Stomach (tissue), 8 donors: ENCODE measurements at regions not wholly inside any gene's neighbourhood (a gene's known extent, or its start where the extent isn't known, plus 50 kb on each side); places are given as distances from the start of the nearest gene placed in this dataset.

Experiments used
- DNase-seq, 2 donors: peaks; one replicate each; pipeline versions ENCODE4 v3.0.0 to v3.0.0-alpha.2; 2013 to 2019
- H3K27ac ChIP-seq, 5 donors: fragments of 200-600 bp in 4 of 5; sonication (generic) in 4 of 5; one replicate each; pipeline ENCODE4 v1.5.1; 2013 to 2019; ENCODE audit warnings: mild to moderate bottlenecking in 1 of 5, moderate library complexity in 1 of 5
- H3K27me3 ChIP-seq, 3 donors: fragments of 200-600 bp; sonication (generic); one replicate each; pipeline ENCODE4 v1.5.1; 2017 to 2019; ENCODE audit warnings: mixed run types in 1 of 3
- H3K36me3 ChIP-seq, 4 donors: fragments of 200-600 bp; sonication (generic); 1 replicate in 3 of 4; 2 replicates in 1 of 4; pipeline ENCODE4 v1.5.1; 2016 to 2019
- H3K4me1 ChIP-seq, 4 donors: fragments of 200-600 bp; sonication (generic); one replicate each; pipeline ENCODE4 v1.5.1; 2016 to 2019
- H3K4me3 ChIP-seq, 4 donors: fragments of 200-600 bp; sonication (generic) in 3 of 4; one replicate each; pipeline ENCODE4 v1.5.1; 2016 to 2019; ENCODE audit warnings: mild to moderate bottlenecking in 1 of 4
- H3K9me3 ChIP-seq, 4 donors: fragments of 200-600 bp; sonication (generic); one replicate each; pipeline ENCODE4 v1.5.1; 2016 to 2019
- CTCF ChIP-seq, 7 experiments: fragments of 450-650 bp in 4 of 7; fragments of 200-600 bp in 3 of 7; sonication (generic) in 3 of 7; IDR thresholded peaks; one replicate each; pipeline ENCODE4 v1.5.1; 2016 to 2019; ENCODE audit warnings: antibody characterized with exemption in 7 of 7, control low read depth in 2 of 7, mild to moderate bottlenecking in 1 of 7
- EP300 ChIP-seq: sonication (generic); formaldehyde crosslinking; IDR thresholded peaks from one replicate; pipeline ENCODE4 v1.6.1; 2017; ENCODE audit warnings: antibody characterized with exemption
- POLR2A ChIP-seq, 4 donors: fragments of 450-650 bp; IDR thresholded peaks; one replicate each; pipeline ENCODE4 v1.6.1; 2016; ENCODE audit warnings: antibody characterized with exemption in 4 of 4, control low read depth in 2 of 4, mild to moderate bottlenecking in 1 of 4, moderate library complexity in 1 of 4
- POLR2AphosphoS5 ChIP-seq, 3 donors: sonication (generic); formaldehyde crosslinking; IDR thresholded peaks; one replicate each; pipeline ENCODE4 v1.6.1; 2016; ENCODE audit warnings: antibody characterized with exemption in 3 of 3
- WGBS, 5 donors: extraction: QIAGEN DNeasy Blood & Tissue Kit in 3 of 5; methylation state at CpG; one replicate each; pipeline versions ENCODE4 v1.1.5 to v1.1.7; 2013 to 2018; 5-methylcytosine and 5-hydroxymethylcytosine counted together
- intact Hi-C: fragments of 100-400 bp; cut with DNase I; formaldehyde crosslinking; loops from one replicate; pipeline ENCODE4 v1.15.1; 2023; ENCODE audit warnings: low total_unique reads
- donor health status: healthy with polysubstance abuse.
- donor health status: Bipolar disorder and iron deficiency.
- donor health status: healthy.

- TF ChIP-seq POLR2A (IDR thresholded peaks at IDR 0.05) (no peak), EP300 (no peak), POLR2AphosphoS5 (IDR thresholded peaks at IDR 0.05) (no peak), CTCF (IDR thresholded peaks at IDR 0.05) (no peak)
- H3K36me3 ChIP-seq: no peaks in the 10 kb centered on the region
- no peaks in the 10 kb centered on the region for H3K9me3 ChIP-seq
- no peak for DNase-seq
- no peak overlapping the region for H3K4me3 ChIP-seq
- 61 to 79% (median 68%) methylated on average over 2 of the region's 2 CpGs for WGBS, 5 donors
- intact Hi-C loops: no loop called here
- H3K4me1 ChIP-seq: no peaks in the 10 kb centered on the region
- no peak overlapping the region for H3K27ac ChIP-seq
- H3K27me3 ChIP-seq: peaks cover 0 to 2% (median 0%) of the 10 kb centered on the region in 3 donors
Measured at GRCh38 chr12:41979574-41979973, 165.1 kb downstream of the GXYLT1 start.

- Histone ChIP-seq H3K27ac (no peak overlapping the region), H3K4me3 (no peak overlapping the region), H3K4me1 (peaks cover 0 to 7% (median 0%) of the 10 kb centered on the region in 4 donors), H3K9me3 (no peaks in the 10 kb centered on the region), H3K27me3 (no peaks in the 10 kb centered on the region), H3K36me3 (no peaks in the 10 kb centered on the region)
- TF ChIP-seq EP300 (no peak), CTCF (IDR thresholded peaks at IDR 0.05) (no peak), POLR2A (IDR thresholded peaks at IDR 0.05) (no peak), POLR2AphosphoS5 (IDR thresholded peaks at IDR 0.05) (no peak)
- intact Hi-C loops: no loop called here
- DNase-seq: peak in 1 of 2 donors; percentile 81
- WGBS, 5 donors: 57 to 62% (median 59%) methylated on average over 2 of the region's 2 CpGs
Measured at GRCh38 chr12:41972598-41972997, 172.1 kb downstream of the GXYLT1 start.

GRCh38 chr12:41972196-41972595, 172.5 kb downstream of the GXYLT1 start:
- intact Hi-C loops: no loop called here
- Histone ChIP-seq H3K27ac (no peak overlapping the region), H3K4me1 (peaks cover 0 to 7% (median 0%) of the 10 kb centered on the region in 4 donors), H3K4me3 (no peak overlapping the region), H3K9me3 (no peaks in the 10 kb centered on the region), H3K36me3 (no peaks in the 10 kb centered on the region), H3K27me3 (no peaks in the 10 kb centered on the region)
- WGBS, 5 donors: 71 to 84% (median 77%) methylated on average over 3 of the region's 3 CpGs
- DNase-seq: no peak
- TF ChIP-seq CTCF (IDR thresholded peaks at IDR 0.05) (no peak), POLR2AphosphoS5 (IDR thresholded peaks at IDR 0.05) (no peak), POLR2A (IDR thresholded peaks at IDR 0.05) (no peak), EP300 (no peak)

DNA sequence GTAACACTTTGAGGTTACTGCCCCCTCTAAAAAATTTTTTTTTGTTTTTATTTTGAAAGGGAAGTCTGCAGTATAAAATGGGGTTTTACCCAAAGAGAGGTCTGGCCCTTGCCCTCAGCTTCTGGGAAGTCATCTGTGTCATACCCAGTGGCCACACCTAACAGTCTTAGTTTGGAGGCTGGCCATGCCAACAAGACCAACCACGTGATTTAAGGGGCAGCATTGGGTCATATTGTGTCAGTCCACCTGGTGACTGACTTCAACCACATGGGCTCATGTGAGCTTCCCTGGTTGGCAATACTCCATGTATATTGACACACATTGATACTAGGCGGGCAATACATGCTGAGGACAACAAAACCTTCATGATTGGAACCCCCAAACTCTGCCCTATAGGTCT, 173.9 kb downstream of the GXYLT1 start:
- Histone ChIP-seq H3K36me3 (no peaks in the 10 kb centered on the region), H3K27ac (no peak overlapping the region), H3K4me3 (no peak overlapping the region), H3K4me1 (peaks cover 0 to 7% (median 0%) of the 10 kb centered on the region in 4 donors), H3K27me3 (no peaks in the 10 kb centered on the region), H3K9me3 (no peaks in the 10 kb centered on the region)
- 74 to 86% (median 77%) methylated on average over 2 of the region's 2 CpGs for whole genome bisulfite sequencing, 5 donors
- no peak for DNase-seq
- TF ChIP-seq POLR2A (IDR thresholded peaks at IDR 0.05): no peak
- TF ChIP-seq EP300: no peak
- no peak for TF ChIP-seq CTCF (IDR thresholded peaks at IDR 0.05)
- TF ChIP-seq POLR2AphosphoS5 (IDR thresholded peaks at IDR 0.05): no peak
- intact Hi-C loops: no loop called here
